Kidney epithelial cell (primary cell): ENCODE measurements at regions not wholly inside any gene's neighbourhood (a gene's known extent, or its start where the extent isn't known, plus 50 kb on each side); places are given as distances from the start of the nearest gene placed in this dataset.

Source experiments
- DNase-seq: peaks from one replicate; pipeline ENCODE4 v3.0.0-alpha.2; 2010; ENCODE audit warnings: low read depth
- H3K27me3 ChIP-seq: 2 replicates; pipeline ENCODE4 v1.6.0; 2011; ENCODE audit warnings: low read length; ENCODE audit not compliant: control insufficient read depth, insufficient read depth
- H3K36me3 ChIP-seq: 2 replicates; pipeline ENCODE4 v1.5.1; 2011; ENCODE audit warnings: low read length; ENCODE audit not compliant: control insufficient read depth, insufficient read depth
- H3K4me3 ChIP-seq: 2 replicates; pipeline ENCODE4 v1.5.1; 2011; ENCODE audit warnings: low read depth, mild to moderate bottlenecking, control low read depth, low read length
- TF ChIP-seq, protein P1 (sequence below): IDR thresholded peaks from 2 replicates; pipeline ENCODE4 v1.5.1; 2011; ENCODE audit warnings: mild to moderate bottlenecking, moderate library complexity, low read length, control low read depth, inconsistent platforms; ENCODE audit not compliant: insufficient read depth, poor library complexity, severe bottlenecking

DNA sequence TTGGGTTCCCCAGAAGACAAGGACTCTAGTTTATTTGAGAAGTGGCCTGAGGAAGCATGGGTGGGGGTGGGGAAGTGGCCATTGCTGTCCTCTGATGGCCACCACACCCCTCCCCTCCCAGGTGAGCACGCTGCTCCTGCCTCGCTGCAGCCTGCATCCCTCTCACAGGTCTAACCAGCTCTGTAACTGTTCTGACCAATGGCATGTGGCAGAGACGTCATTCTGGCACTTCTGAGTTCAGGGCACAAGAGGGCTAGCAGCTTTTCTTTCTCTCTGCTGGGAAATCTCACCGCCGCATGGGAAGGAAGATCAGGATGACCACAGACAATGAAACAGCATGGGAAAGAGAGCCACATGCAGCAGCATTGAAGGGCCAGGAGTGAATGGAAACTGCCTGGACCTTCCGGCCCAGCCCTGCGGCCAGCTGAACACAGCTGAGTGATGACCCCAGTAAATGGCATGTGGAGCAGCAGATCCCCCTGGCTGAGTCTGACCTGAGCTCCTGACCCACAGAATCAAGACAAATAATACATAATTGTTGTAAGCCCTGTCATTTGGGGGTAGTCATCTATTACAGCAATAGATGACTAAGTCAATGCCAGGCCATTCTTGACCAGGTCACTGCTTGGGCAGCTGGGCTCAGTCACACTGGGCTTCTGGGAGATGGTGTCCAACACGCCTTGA, 179.8 kb downstream of the LINC00237 start:
- Histone ChIP-seq H3K36me3 (no peaks in the 10 kb centered on the region), H3K4me3 (no peak overlapping the region), H3K27me3 (no peaks in the 10 kb centered on the region)
- DNase-seq, result no peak
- TF ChIP-seq, protein P1, sequence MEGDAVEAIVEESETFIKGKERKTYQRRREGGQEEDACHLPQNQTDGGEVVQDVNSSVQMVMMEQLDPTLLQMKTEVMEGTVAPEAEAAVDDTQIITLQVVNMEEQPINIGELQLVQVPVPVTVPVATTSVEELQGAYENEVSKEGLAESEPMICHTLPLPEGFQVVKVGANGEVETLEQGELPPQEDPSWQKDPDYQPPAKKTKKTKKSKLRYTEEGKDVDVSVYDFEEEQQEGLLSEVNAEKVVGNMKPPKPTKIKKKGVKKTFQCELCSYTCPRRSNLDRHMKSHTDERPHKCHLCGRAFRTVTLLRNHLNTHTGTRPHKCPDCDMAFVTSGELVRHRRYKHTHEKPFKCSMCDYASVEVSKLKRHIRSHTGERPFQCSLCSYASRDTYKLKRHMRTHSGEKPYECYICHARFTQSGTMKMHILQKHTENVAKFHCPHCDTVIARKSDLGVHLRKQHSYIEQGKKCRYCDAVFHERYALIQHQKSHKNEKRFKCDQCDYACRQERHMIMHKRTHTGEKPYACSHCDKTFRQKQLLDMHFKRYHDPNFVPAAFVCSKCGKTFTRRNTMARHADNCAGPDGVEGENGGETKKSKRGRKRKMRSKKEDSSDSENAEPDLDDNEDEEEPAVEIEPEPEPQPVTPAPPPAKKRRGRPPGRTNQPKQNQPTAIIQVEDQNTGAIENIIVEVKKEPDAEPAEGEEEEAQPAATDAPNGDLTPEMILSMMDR, result no peak

- no peak overlapping the region for H3K4me3 ChIP-seq
- no peak for DNase-seq
- H3K36me3 ChIP-seq, result no peaks in the 10 kb centered on the region
- TF ChIP-seq, protein P1, result no peak
- H3K27me3 ChIP-seq, result no peaks in the 10 kb centered on the region
Observed at GRCh38 chr20:20920433-20920832, 185.7 kb downstream of the LINC00237 start.

GRCh38 chr20:20915844-20916243, 190.3 kb downstream of the LINC00237 start:
- Histone ChIP-seq H3K36me3 (no peaks in the 10 kb centered on the region), H3K4me3 (no peak overlapping the region), H3K27me3 (no peaks in the 10 kb centered on the region)
- DNase-seq, result no peak
- TF ChIP-seq, protein P1, result no peak

- no peaks in the 10 kb centered on the region for H3K27me3 ChIP-seq
- no peak overlapping the region for H3K4me3 ChIP-seq
- DNase-seq, result no peak
- H3K36me3 ChIP-seq, result no peaks in the 10 kb centered on the region
- TF ChIP-seq, protein P1, result no peak
Observed at GRCh38 chr20:20904501-20904831, 192.0 kb upstream of the RALGAPA2 start.

DNA sequence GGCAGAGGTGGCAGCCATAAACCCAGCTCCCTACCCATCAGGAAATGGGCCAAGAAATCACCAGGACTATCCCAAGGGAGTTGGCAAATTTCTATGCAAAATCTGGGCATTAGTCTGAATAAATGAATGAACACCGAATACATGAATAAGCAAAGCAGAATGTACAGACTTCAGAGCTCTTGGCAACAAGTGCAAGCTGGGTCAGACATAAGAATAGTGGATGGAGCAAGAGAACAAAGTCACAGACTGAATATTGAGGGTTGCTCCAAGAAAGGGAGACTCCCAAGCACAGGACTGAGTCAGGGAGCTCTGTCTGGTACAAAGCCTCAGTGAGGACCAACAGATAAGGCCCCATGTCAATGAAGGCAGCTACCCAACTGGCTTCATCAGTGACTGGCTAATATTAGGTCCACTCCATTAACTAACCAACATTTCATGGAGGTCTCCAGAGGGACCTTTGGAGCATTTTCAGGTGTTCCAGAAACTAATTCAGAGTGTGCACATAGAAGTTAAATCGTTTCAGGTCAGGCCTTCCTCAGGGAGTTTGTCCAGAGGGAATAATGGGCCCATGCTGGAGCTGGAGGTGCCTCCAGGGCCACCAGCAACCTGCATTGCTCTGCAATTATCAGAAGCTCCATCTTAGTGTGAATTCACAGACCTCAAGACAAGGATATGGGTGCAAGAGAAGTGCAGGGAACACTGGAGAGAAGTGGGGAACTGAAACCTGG, 191.5 kb upstream of the RALGAPA2 start:
- no peak for DNase-seq
- H3K36me3 ChIP-seq, result no peaks in the 10 kb centered on the region
- TF ChIP-seq, protein P1, result no peak
- H3K4me3 ChIP-seq, result no peak overlapping the region
- no peaks in the 10 kb centered on the region for H3K27me3 ChIP-seq
